Heart right ventricle (tissue), 16 donors: ENCODE measurements at regions not wholly inside any gene's neighbourhood (a gene's known extent, or its start where the extent isn't known, plus 50 kb on each side); places are given as distances from the start of the nearest gene placed in this dataset.

Experiments
- ATAC-seq, 8 donors: fragments of 200-7000 bp; cut with Tn5 transposase; one replicate each; pipeline ENCODE4 v1.9.1; 2020; ENCODE audit warnings: mild to moderate bottlenecking in 8 of 8, moderate library complexity in 8 of 8, moderate number of reproducible peaks in 1 of 8
- DNase-seq, 2 donors: peaks; one replicate each; pipeline ENCODE4 v3.0.0-alpha.2; 2020
- H3K27ac ChIP-seq, 10 donors: fragments of 200-600 bp; sonication (generic) in 2 of 10; one replicate each; pipeline versions ENCODE4 v1.5.0 to v1.8.0; 2020 to 2022; ENCODE audit warnings: mild to moderate bottlenecking in 3 of 10
- H3K27me3 ChIP-seq, 7 donors: fragments of 200-600 bp; one replicate each; pipeline ENCODE4 v1.8.0; 2021 to 2022; ENCODE audit warnings: mild to moderate bottlenecking in 2 of 7
- H3K36me3 ChIP-seq, 9 donors: fragments of 200-600 bp; sonication (generic) in 1 of 9; one replicate each; pipeline versions ENCODE4 v1.5.0 to v1.8.0; 2020 to 2022; ENCODE audit warnings: mild to moderate bottlenecking in 2 of 9
- H3K4me1 ChIP-seq, 9 donors: fragments of 200-600 bp; sonication (generic) in 1 of 9; one replicate each; pipeline versions ENCODE4 v1.5.0 to v1.8.0; 2020 to 2022; ENCODE audit warnings: mild to moderate bottlenecking in 4 of 9
- H3K4me3 ChIP-seq, 10 donors: fragments of 200-600 bp; sonication (generic) in 2 of 10; one replicate each; pipeline versions ENCODE4 v1.5.0 to v1.8.0; 2020 to 2022; ENCODE audit warnings: mild to moderate bottlenecking in 7 of 10, moderate library complexity in 2 of 10
- H3K9me3 ChIP-seq, 11 donors: fragments of 200-600 bp in 10 of 11; sonication (generic) in 2 of 11; one replicate each; pipeline versions ENCODE4 v1.5.0 to v1.8.0; 2013 to 2022; ENCODE audit warnings: mild to moderate bottlenecking in 2 of 11, control low read depth in 1 of 11, moderate library complexity in 1 of 11
- WGBS, 2 donors: extraction: QIAGEN DNeasy Blood & Tissue Kit; methylation state at CpG; one replicate each; pipeline ENCODE4 v1.1.7; 2013; ENCODE audit warnings: inconsistent platforms in 1 of 2; 5-methylcytosine and 5-hydroxymethylcytosine counted together
- intact Hi-C, 10 donors: fragments of 100-400 bp; cut with DNase I; formaldehyde crosslinking; loops; one replicate each; pipeline versions ENCODE4 v1.11.1 to v1.14.2; 2022
- TF ChIP-seq, protein P1 (sequence below), 9 donors: fragments of 200-600 bp; sonication (generic) in 2 of 9; IDR thresholded peaks; one replicate each; pipeline versions ENCODE4 v1.5.0 to v1.8.0; 2021 to 2022; ENCODE audit warnings: antibody characterized with exemption in 9 of 9, mild to moderate bottlenecking in 5 of 9, moderate library complexity in 1 of 9
- donor health status: Arrhythmogenic right ventricular cardiomyopathy.
- donor health status: ischemic (EF 13 %, LVEDD 7.1; RV severe dilation, severe dysfunction).
- donor health status: healthy with polysubstance abuse.
- donor health status: DM: no; HTN: yes; CAD: no.
- donor health status: DM: no; HTN: no; CAD: no.
- donor health status: ischemic (EF 25% LVEDD 6.9; RV normal size, moderate dysfunction).
- donor health status: ischemic (EF 25% LVEDD 5.7; RV mildly dilated, moderate dysfunction).
- donor health status: healthy.
- donor health status: DM: yes; HTN: yes; CAD: no.
- donor health status: Ischemic cardiomyopathy.
- donor health status: ischemic (EF 35%, LVEDD 5.7; RV mildly dilated, moderate dysfunction).
- donor health status: nonischemic (EF 11% LVEDD 7.7; RV severe dilation, severe dysfunction).
- donor health status: DM: yes; HTN: yes; CAD: no.
- donor health status: PGD.
- donor health status: ischemic (EF 29% LVEDD 5.4; RV normal size, mild dysfunction).
- donor health status: nonischemic (EF 23%, LVEDD 6.1; RV moderate dilation, normal function).

DNA sequence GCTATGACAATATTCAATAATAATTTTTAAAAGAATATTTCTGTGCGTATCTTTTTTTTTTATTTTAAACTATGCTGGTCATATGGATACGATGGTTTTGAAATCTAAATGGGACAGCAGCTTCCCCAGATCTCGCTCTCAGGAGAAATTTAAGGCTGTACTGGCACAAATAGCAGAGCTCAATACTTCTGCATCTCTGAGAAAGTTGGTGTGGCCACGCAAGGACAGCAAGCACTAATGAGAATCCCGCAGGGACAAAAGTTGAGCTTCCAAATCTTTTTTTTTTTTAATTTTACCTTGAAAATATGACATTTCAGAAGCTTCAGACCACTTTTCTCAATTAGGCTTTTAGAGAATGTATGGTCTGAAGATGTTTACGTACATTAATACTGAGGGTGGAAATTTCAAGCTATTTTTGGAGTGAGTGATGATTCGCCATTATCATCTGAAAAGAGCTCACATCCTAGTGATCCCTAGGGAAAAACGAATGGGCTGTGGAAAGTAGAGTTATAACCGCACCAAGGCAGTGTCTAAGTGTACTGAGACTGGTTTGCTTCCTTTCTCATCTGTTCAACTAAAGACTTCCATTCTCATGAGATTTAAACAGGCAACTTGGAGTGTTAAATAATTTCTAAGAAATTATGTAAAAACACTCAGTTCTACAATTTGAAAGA lies 840.0 kb downstream of the C6orf118 start:
- Histone ChIP-seq H3K9me3 (peaks cover 0 to 8% (median 0%) of the 10 kb centered on the region in 11 donors), H3K36me3 (no peaks in the 10 kb centered on the region), H3K27me3 (no peaks in the 10 kb centered on the region), H3K4me3 (no peak overlapping the region), H3K4me1 (no peaks in the 10 kb centered on the region), H3K27ac (no peak overlapping the region)
- 64 to 68% methylated on average over 9 of the region's 9 CpGs for WGBS, 2 donors
- no peak for ATAC-seq
- TF ChIP-seq, protein P1, sequence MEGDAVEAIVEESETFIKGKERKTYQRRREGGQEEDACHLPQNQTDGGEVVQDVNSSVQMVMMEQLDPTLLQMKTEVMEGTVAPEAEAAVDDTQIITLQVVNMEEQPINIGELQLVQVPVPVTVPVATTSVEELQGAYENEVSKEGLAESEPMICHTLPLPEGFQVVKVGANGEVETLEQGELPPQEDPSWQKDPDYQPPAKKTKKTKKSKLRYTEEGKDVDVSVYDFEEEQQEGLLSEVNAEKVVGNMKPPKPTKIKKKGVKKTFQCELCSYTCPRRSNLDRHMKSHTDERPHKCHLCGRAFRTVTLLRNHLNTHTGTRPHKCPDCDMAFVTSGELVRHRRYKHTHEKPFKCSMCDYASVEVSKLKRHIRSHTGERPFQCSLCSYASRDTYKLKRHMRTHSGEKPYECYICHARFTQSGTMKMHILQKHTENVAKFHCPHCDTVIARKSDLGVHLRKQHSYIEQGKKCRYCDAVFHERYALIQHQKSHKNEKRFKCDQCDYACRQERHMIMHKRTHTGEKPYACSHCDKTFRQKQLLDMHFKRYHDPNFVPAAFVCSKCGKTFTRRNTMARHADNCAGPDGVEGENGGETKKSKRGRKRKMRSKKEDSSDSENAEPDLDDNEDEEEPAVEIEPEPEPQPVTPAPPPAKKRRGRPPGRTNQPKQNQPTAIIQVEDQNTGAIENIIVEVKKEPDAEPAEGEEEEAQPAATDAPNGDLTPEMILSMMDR (IDR thresholded peaks at IDR 0.05): no peak
- DNase-seq: no peak
- intact Hi-C loops: no loop called here

DNA sequence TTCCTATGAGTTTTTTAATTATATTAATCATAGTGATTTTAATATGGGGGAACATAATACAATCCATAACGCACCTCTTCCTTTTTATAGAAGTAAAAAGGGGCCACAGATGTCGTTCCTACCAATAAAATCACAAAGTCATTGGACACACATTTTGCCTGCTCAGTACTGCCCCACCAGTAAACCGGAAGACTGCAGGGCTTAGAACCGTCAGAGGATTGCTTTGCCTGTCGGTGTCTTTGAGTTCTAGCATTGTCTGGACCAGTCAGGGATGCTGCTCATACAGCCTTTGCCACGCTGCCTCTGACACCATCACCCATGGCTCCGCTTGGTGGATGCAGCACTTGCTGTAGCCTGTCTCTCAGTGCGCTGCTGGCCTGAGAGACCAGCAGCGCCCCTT lies 853.6 kb downstream of the C6orf118 start:
- TF ChIP-seq, protein P1 (IDR thresholded peaks at IDR 0.05): no peak
- no peak overlapping the region for H3K27ac ChIP-seq
- intact Hi-C loops: no loop called here
- H3K4me1 ChIP-seq: no peaks in the 10 kb centered on the region
- no peak overlapping the region for H3K4me3 ChIP-seq
- DNase-seq (no peak), ATAC-seq (no peak)
- no peaks in the 10 kb centered on the region for H3K36me3 ChIP-seq
- H3K27me3 ChIP-seq: no peaks in the 10 kb centered on the region
- no peaks in the 10 kb centered on the region for H3K9me3 ChIP-seq
- 86 to 94% methylated on average over 9 of the region's 9 CpGs for WGBS, 2 donors

DNA sequence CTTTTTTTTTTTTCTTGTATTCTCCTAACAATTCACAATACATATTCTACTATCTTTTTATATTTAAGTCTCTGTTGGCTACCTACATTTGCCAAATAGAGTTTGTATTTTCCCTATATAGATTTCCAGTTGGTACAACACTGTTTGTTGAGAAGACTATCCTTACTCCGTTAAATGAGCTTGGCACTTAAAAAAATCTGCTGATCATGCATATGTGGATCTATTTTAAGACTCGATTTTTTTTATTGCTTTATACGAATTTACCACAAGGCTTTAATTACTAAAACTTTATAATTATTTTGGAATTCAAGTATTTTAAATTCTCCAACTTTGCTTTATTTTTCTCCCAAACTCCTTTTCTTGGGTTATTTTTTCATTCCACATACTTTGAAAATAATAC lies 855.6 kb downstream of the C6orf118 start:
- no peaks in the 10 kb centered on the region for H3K36me3 ChIP-seq
- no peaks in the 10 kb centered on the region for H3K27me3 ChIP-seq
- intact Hi-C loops: no loop called here
- ATAC-seq (no peak), DNase-seq (no peak)
- no peak overlapping the region for H3K4me3 ChIP-seq
- H3K27ac ChIP-seq: no peak overlapping the region
- H3K4me1 ChIP-seq: no peaks in the 10 kb centered on the region
- 92% methylated on average over 3 of the region's 3 CpGs for whole genome bisulfite sequencing, 2 donors
- H3K9me3 ChIP-seq: no peaks in the 10 kb centered on the region
- TF ChIP-seq, protein P1 (IDR thresholded peaks at IDR 0.05): no peak

DNA sequence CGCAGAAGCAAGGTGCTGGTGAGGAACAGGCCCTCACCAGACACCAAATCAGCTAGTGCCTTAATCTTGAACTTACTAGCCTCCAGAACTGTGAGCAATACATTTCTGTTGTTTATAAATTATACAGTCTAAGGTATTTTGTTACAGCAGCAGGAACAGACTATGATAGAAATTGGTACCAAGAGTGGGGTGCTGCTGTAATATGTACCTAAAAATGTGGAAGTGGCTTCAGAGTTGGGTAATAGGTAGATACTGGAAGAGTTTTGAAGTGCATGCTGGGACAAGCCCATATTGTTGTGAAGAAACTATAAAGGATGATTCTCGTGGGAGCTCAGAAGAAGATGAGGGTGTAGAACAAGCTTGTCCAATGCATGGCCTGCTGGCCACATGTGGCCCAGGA lies 866.8 kb downstream of the C6orf118 start:
- H3K9me3 ChIP-seq: peaks cover 0 to 16% (median 5%) of the 10 kb centered on the region in 11 donors
- DNase-seq: no peak
- H3K4me3 ChIP-seq: no peak overlapping the region
- no peaks in the 10 kb centered on the region for H3K4me1 ChIP-seq
- 91 to 98% methylated on average over 2 of the region's 2 CpGs for WGBS, 2 donors
- TF ChIP-seq, protein P1 (IDR thresholded peaks at IDR 0.05): no peak
- no peak overlapping the region for H3K27ac ChIP-seq
- no peaks in the 10 kb centered on the region for H3K27me3 ChIP-seq
- H3K36me3 ChIP-seq: no peaks in the 10 kb centered on the region
- no peak for ATAC-seq
- intact Hi-C loops: no loop called here
